Kidney epithelial cell (primary cell): ENCODE measurements at regions not wholly inside any gene's neighbourhood (a gene's known extent, or its start where the extent isn't known, plus 50 kb on each side); places are given as distances from the start of the nearest gene placed in this dataset.

ENCODE experiments used
- DNase-seq: peaks from one replicate; pipeline ENCODE4 v3.0.0-alpha.2; 2010; ENCODE audit warnings: low read depth
- H3K27me3 ChIP-seq: 2 replicates; pipeline ENCODE4 v1.6.0; 2011; ENCODE audit warnings: low read length; ENCODE audit not compliant: control insufficient read depth, insufficient read depth
- H3K36me3 ChIP-seq: 2 replicates; pipeline ENCODE4 v1.5.1; 2011; ENCODE audit warnings: low read length; ENCODE audit not compliant: control insufficient read depth, insufficient read depth
- H3K4me3 ChIP-seq: 2 replicates; pipeline ENCODE4 v1.5.1; 2011; ENCODE audit warnings: low read depth, mild to moderate bottlenecking, control low read depth, low read length
- TF ChIP-seq, protein P1 (sequence below): IDR thresholded peaks from 2 replicates; pipeline ENCODE4 v1.5.1; 2011; ENCODE audit warnings: mild to moderate bottlenecking, moderate library complexity, low read length, control low read depth, inconsistent platforms; ENCODE audit not compliant: insufficient read depth, poor library complexity, severe bottlenecking

DNA sequence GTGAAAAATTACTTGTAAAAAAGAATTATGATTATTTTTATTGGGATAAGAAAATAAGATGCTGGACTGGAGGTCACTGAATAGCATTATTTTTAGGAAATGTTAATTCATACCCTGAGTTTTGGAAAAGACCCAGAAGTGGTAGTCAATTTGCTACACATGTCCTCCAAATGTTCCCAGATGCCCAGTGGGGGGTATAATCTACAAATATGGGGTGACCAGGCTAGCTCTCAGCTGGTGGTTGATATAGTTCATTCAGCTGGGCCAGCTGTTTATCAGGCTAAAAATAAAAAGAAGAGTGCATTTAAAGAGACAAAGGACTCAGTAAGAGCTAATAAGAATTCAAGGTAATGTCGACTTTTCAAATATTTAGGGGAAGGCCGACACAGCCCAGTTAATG, 402.0 kb upstream of the GOLIM4 start:
- no peaks in the 10 kb centered on the region for H3K27me3 ChIP-seq
- no peaks in the 10 kb centered on the region for H3K36me3 ChIP-seq
- TF ChIP-seq, protein P1, sequence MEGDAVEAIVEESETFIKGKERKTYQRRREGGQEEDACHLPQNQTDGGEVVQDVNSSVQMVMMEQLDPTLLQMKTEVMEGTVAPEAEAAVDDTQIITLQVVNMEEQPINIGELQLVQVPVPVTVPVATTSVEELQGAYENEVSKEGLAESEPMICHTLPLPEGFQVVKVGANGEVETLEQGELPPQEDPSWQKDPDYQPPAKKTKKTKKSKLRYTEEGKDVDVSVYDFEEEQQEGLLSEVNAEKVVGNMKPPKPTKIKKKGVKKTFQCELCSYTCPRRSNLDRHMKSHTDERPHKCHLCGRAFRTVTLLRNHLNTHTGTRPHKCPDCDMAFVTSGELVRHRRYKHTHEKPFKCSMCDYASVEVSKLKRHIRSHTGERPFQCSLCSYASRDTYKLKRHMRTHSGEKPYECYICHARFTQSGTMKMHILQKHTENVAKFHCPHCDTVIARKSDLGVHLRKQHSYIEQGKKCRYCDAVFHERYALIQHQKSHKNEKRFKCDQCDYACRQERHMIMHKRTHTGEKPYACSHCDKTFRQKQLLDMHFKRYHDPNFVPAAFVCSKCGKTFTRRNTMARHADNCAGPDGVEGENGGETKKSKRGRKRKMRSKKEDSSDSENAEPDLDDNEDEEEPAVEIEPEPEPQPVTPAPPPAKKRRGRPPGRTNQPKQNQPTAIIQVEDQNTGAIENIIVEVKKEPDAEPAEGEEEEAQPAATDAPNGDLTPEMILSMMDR = no peak
- H3K4me3 ChIP-seq = no peak overlapping the region
- no peak for DNase-seq

DNA sequence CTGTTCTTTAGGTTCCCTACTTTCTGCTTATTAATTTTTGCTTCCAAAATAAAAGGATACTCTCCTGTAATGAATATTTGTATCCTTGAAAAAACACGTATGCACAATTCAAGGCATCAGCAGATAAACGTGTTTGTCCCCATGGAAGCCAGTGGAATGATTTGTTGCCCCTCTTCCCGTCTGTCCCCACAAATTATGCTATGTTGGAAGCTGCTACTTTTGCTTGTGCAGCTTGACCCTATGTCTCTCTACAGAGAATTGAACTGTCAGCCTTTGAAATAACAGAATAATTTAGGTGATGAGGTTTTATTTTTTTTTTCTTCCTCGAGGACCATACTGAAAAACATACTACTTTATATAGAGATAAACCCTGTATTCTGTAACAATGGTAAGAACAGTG, 401.5 kb upstream of the GOLIM4 start:
- H3K4me3 ChIP-seq = no peak overlapping the region
- no peaks in the 10 kb centered on the region for H3K27me3 ChIP-seq
- no peaks in the 10 kb centered on the region for H3K36me3 ChIP-seq
- TF ChIP-seq, protein P1 = no peak
- DNase-seq = no peak

DNA sequence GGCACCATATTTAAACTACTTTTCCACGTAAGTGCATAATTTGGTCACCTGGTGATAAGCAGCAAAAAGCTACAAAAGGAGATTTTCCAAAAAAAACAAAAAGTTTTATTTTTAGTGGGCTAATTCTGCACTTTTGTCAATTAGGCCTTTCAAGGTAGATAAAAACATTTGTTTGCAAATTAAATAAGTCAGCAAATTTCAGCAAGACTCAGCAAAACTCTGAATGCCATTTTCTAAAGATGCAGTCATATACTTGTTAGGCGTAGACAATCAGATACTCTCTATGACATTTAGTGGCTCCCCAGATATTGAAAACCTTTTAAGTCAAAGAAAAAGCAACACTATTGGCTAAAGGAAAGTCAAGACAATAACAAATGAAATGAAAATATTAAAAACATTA, 400.2 kb upstream of the GOLIM4 start:
- TF ChIP-seq, protein P1 = no peak
- no peak for DNase-seq
- H3K27me3 ChIP-seq = no peaks in the 10 kb centered on the region
- no peaks in the 10 kb centered on the region for H3K36me3 ChIP-seq
- no peak overlapping the region for H3K4me3 ChIP-seq

DNA sequence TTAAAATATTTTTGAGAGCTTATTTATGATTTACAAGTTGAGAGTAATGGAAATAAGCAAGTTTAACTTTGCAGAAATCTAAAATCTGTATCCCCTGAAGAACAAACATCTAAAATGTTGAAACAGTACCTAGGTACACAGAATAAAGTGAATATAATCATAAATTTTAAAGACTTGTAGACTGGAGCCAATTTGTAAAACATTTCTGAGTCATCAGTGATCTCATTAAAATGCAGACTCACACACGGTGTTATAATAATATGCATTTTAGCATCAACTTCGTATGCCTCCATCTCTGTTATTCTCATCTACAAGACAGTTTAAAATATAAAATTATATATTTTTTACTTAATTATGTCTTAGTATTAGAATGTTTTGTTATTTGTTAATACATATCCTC, 399.5 kb upstream of the GOLIM4 start:
- DNase-seq = no peak
- no peaks in the 10 kb centered on the region for H3K36me3 ChIP-seq
- TF ChIP-seq, protein P1 = no peak
- H3K27me3 ChIP-seq = no peaks in the 10 kb centered on the region
- H3K4me3 ChIP-seq = no peak overlapping the region

DNA sequence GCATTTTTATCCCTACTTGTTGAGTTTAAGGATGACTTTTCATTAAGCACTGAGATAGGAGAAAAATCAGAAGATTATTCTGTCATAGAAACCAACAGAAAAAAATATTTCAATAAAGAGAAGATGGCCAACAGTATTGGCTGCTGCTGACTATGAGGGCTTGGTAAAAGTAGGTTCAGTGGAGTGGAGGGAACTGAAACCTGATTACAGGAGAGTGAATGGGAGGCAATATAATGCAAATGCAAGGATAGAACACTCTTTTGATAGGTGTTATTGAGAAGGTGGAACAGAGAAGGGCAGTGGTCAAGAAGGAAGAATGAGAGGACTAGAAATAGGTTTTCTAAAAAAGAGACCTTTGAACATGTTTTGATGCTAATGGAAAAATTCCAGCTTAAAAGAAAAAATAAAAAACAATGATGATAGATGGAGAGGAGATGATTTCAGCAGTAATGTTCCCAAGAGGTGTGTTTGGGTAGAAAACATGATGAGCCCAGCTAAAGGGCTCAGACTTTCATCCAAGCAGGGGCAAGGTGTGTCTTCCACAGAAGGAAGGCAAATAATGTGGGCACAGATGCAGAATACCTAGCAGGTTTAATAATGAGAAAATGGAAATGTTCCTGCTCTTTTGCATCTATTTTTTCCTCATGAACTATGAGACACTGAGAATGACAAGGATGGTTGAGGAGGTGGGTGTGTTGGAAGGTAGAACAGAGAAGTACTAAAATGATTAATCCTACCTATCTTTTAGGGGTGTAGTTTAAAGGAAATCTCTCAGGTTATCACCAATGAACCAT, 397.9 kb upstream of the GOLIM4 start:
- Histone ChIP-seq H3K27me3 (no peaks in the 10 kb centered on the region), H3K4me3 (no peak overlapping the region), H3K36me3 (no peaks in the 10 kb centered on the region)
- no peak for DNase-seq
- TF ChIP-seq, protein P1 = no peak

DNA sequence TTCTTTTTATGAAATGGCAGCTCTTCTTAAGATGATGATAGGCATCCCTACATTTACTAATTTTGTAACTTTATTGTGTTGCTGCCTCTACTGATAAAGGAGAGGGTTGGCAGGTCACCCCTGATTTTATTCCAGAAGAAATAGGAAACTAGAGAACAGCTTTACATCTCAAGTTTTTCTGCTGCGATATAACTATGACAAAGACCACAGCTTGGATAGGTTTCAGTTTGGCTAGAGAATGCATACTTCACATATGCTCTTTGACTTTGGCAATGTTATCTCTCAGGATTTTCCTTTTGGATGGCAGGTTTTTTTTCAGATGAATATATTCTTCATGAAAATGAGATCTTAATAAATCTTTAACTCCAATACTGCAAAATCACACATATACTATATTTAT, 395.3 kb upstream of the GOLIM4 start:
- Histone ChIP-seq H3K4me3 (no peak overlapping the region), H3K36me3 (no peaks in the 10 kb centered on the region), H3K27me3 (no peaks in the 10 kb centered on the region)
- TF ChIP-seq, protein P1 = no peak
- no peak for DNase-seq
